HG02852 (cell line): ENCODE measurements at regions not wholly inside any gene's neighbourhood (a gene's known extent, or its start where the extent isn't known, plus 50 kb on each side); places are given as distances from the start of the nearest gene placed in this dataset.
"Not testable (repeated sequence)": the region's sequence is repeated elsewhere in the genome, so short reads cannot be mapped to it uniquely, and the experiment has no call there.

Experiments
- ATAC-seq: cut with Tn5 transposase; IDR thresholded peaks from one replicate; pipeline ENCODE4 v1.9.1; 2021; ENCODE audit warnings: mild to moderate bottlenecking, moderate library complexity; ENCODE audit not compliant: unreplicated experiment

- no peak for ATAC-seq
These were observed 147.9 kb upstream of the DPH6 start for GRCh38 chr15:35693886-35694285.

- ATAC-seq, result no peak
These were observed 149.0 kb upstream of the DPH6 start for GRCh38 chr15:35695003-35695402.

- no peak for ATAC-seq
These were observed 150.8 kb upstream of the DPH6 start for GRCh38 chr15:35696767-35697231.

GRCh38 chr15:35697549-35698299 is 151.8 kb upstream of the DPH6 start:
- ATAC-seq, result no peak

GRCh38 chr15:35698331-35698730 is 152.4 kb upstream of the DPH6 start:
- no peak for ATAC-seq

- no peak for ATAC-seq
These were observed 153.1 kb upstream of the DPH6 start for GRCh38 chr15:35698966-35699575.

GRCh38 chr15:35700091-35700593 is 154.2 kb upstream of the DPH6 start:
- not testable (repeated sequence) for ATAC-seq

GRCh38 chr15:35701402-35702046 is 155.6 kb upstream of the DPH6 start:
- ATAC-seq, result no peak

- no peak for ATAC-seq
These were observed 157.1 kb upstream of the DPH6 start for GRCh38 chr15:35702946-35703495.

- no peak for ATAC-seq
These were observed 159.3 kb upstream of the DPH6 start for GRCh38 chr15:35705030-35705883.

- no peak for ATAC-seq
These were observed 160.1 kb upstream of the DPH6 start for GRCh38 chr15:35705884-35706585.

GRCh38 chr15:35712956-35713355 is 167.0 kb upstream of the DPH6 start:
- ATAC-seq, result no peak

- ATAC-seq, result no peak
These were observed 167.8 kb upstream of the DPH6 start for GRCh38 chr15:35713733-35714132.

- ATAC-seq, result no peak
These were observed 171.8 kb upstream of the DPH6 start for GRCh38 chr15:35717721-35718120.

GRCh38 chr15:35720019-35720418 is 174.1 kb upstream of the DPH6 start:
- ATAC-seq, result no peak

GRCh38 chr15:35720984-35721383 is 175.0 kb upstream of the DPH6 start:
- ATAC-seq, result no peak

- no peak for ATAC-seq
These were observed 175.8 kb upstream of the DPH6 start for GRCh38 chr15:35721751-35722150.

GRCh38 chr15:35722501-35722900 is 176.5 kb upstream of the DPH6 start:
- no peak for ATAC-seq

- ATAC-seq, result no peak
These were observed 177.3 kb upstream of the DPH6 start for GRCh38 chr15:35723120-35723847.
